Parathyroid adenoma (tissue), 2 donors: ENCODE measurements at regions not wholly inside any gene's neighbourhood (a gene's known extent, or its start where the extent isn't known, plus 50 kb on each side); places are given as distances from the start of the nearest gene placed in this dataset.
"Not testable (repeated sequence)": the region's sequence is repeated elsewhere in the genome, so short reads cannot be mapped to it uniquely, and the experiment has no call there.

Experiments used
- H2AFZ ChIP-seq: fragments of 300-600 bp; sonication (generic); one replicate; pipeline ENCODE4 v1.7.0; 2017; ENCODE audit warnings: antibody characterized with exemption, mild to moderate bottlenecking
- H3K27ac ChIP-seq: fragments of 300-600 bp; sonication (generic); one replicate; pipeline ENCODE4 v1.7.0; 2017
- H3K27me3 ChIP-seq: fragments of 300-600 bp; sonication (generic); one replicate; pipeline ENCODE4 v1.7.0; 2017; ENCODE audit warnings: low read length; ENCODE audit not compliant: control insufficient read depth, insufficient read depth
- H3K36me3 ChIP-seq: fragments of 300-600 bp; sonication (generic); one replicate; pipeline ENCODE4 v1.7.0; 2017; ENCODE audit warnings: low read length; ENCODE audit not compliant: control insufficient read depth, insufficient read depth
- H3K4me1 ChIP-seq: fragments of 300-600 bp; sonication (generic); one replicate; pipeline ENCODE4 v1.7.0; 2017; ENCODE audit warnings: control low read depth
- H3K4me2 ChIP-seq: fragments of 300-600 bp; sonication (generic); one replicate; pipeline ENCODE4 v1.7.0; 2017; ENCODE audit warnings: low read length
- H3K4me3 ChIP-seq: fragments of 300-600 bp; sonication (generic); one replicate; pipeline ENCODE4 v1.7.0; 2017; ENCODE audit warnings: low read depth, low read length
- H3K79me2 ChIP-seq: fragments of 300-600 bp; sonication (generic); one replicate; pipeline ENCODE4 v1.7.0; 2017; ENCODE audit warnings: control low read depth
- H3K9ac ChIP-seq: fragments of 300-600 bp; sonication (generic); one replicate; pipeline ENCODE4 v1.7.0; 2017; ENCODE audit warnings: mild to moderate bottlenecking
- H3K9me3 ChIP-seq: fragments of 300-600 bp; sonication (generic); one replicate; pipeline ENCODE4 v1.7.0; 2017; ENCODE audit warnings: low read length; ENCODE audit not compliant: control insufficient read depth
- CTCF ChIP-seq: fragments of 300-600 bp; sonication (generic); IDR thresholded peaks from one replicate; pipeline ENCODE4 v1.7.0; 2017; ENCODE audit warnings: antibody characterized with exemption, mild to moderate bottlenecking
- donor health status: primary hyperparathyroidism.

GRCh38 chr6:8803181-8803760 lies 367.9 kb upstream of the SLC35B3 start:
- H3K4me1 ChIP-seq, result no peaks in the 10 kb centered on the region
- H3K27me3 ChIP-seq, result no peaks in the 10 kb centered on the region
- H3K79me2 ChIP-seq, result no peaks in the 10 kb centered on the region
- no peak overlapping the region for H3K9ac ChIP-seq
- TF ChIP-seq CTCF, result no peak
- no peak overlapping the region for H3K27ac ChIP-seq
- H3K9me3 ChIP-seq, result no peaks in the 10 kb centered on the region
- no peaks in the 10 kb centered on the region for H3K36me3 ChIP-seq
- no peak overlapping the region for H2AFZ ChIP-seq
- no peak overlapping the region for H3K4me3 ChIP-seq
- no peak overlapping the region for H3K4me2 ChIP-seq

- H3K27ac ChIP-seq, H3K9ac ChIP-seq, H3K79me2 ChIP-seq, H3K4me3 ChIP-seq, H3K4me2 ChIP-seq, H3K27me3 ChIP-seq, H3K36me3 ChIP-seq, H2AFZ ChIP-seq, H3K4me1 ChIP-seq, H3K9me3 ChIP-seq: not testable (repeated sequence)
Measured at GRCh38 chr6:8802397-8802796, 367.1 kb upstream of the SLC35B3 start.

- no peaks in the 10 kb centered on the region for H3K9me3 ChIP-seq
- H3K79me2 ChIP-seq, result no peaks in the 10 kb centered on the region
- H3K4me1 ChIP-seq, result no peaks in the 10 kb centered on the region
- H3K4me2 ChIP-seq, result no peak overlapping the region
- H3K27me3 ChIP-seq, result no peaks in the 10 kb centered on the region
- no peak overlapping the region for H3K27ac ChIP-seq
- H3K9ac ChIP-seq, result no peak overlapping the region
- no peak overlapping the region for H3K4me3 ChIP-seq
- no peak for TF ChIP-seq CTCF
- H3K36me3 ChIP-seq, result no peaks in the 10 kb centered on the region
- H2AFZ ChIP-seq, result no peak overlapping the region
Measured at GRCh38 chr6:8794420-8794819, 359.1 kb upstream of the SLC35B3 start.

- H2AFZ ChIP-seq, result no peak overlapping the region
- H3K4me2 ChIP-seq, result no peak overlapping the region
- no peaks in the 10 kb centered on the region for H3K79me2 ChIP-seq
- no peak for TF ChIP-seq CTCF
- H3K9me3 ChIP-seq, result no peaks in the 10 kb centered on the region
- H3K9ac ChIP-seq, result no peak overlapping the region
- no peaks in the 10 kb centered on the region for H3K36me3 ChIP-seq
- H3K27me3 ChIP-seq, result no peaks in the 10 kb centered on the region
- no peak overlapping the region for H3K27ac ChIP-seq
- H3K4me3 ChIP-seq, result no peak overlapping the region
- no peaks in the 10 kb centered on the region for H3K4me1 ChIP-seq
Measured at GRCh38 chr6:8789878-8790277, 354.5 kb upstream of the SLC35B3 start.

- Histone ChIP-seq H3K36me3 (no peaks in the 10 kb centered on the region), H3K9ac (no peak overlapping the region), H3K79me2 (no peaks in the 10 kb centered on the region), H3K27me3 (no peaks in the 10 kb centered on the region), H3K9me3 (no peaks in the 10 kb centered on the region), H2AFZ (no peak overlapping the region), H3K27ac (no peak overlapping the region), H3K4me1 (no peaks in the 10 kb centered on the region), H3K4me3 (no peak overlapping the region), H3K4me2 (no peak overlapping the region)
- no peak for TF ChIP-seq CTCF
Measured at GRCh38 chr6:8785223-8785622, 349.9 kb upstream of the SLC35B3 start.
